Osteoblast (primary cell): ENCODE measurements at regions not wholly inside any gene's neighbourhood (a gene's known extent, or its start where the extent isn't known, plus 50 kb on each side); places are given as distances from the start of the nearest gene placed in this dataset.
A peak's percentile ranks its signal among the peaks of the same experiment; 100 is the strongest.

Experiments
- DNase-seq: peaks from one replicate; pipeline ENCODE4 v3.0.0; 2011; ENCODE audit warnings: low spot score, mixed read lengths; ENCODE audit not compliant: insufficient read length; ENCODE audit errors: missing footprints
- H2AFZ ChIP-seq: 2 replicates; pipeline ENCODE4 v1.6.0; 2011; ENCODE audit warnings: mild to moderate bottlenecking, low read length
- H3K27ac ChIP-seq: 2 replicates; pipeline ENCODE4 v1.5.1; 2011; ENCODE audit warnings: mild to moderate bottlenecking, low read depth, low read length, moderate library complexity
- H3K27me3 ChIP-seq: 2 replicates; pipeline ENCODE4 v1.6.0; 2012; ENCODE audit warnings: mild to moderate bottlenecking, control low read depth, inconsistent platforms, low read length, moderate library complexity; ENCODE audit not compliant: insufficient read depth
- H3K36me3 ChIP-seq: 2 replicates; pipeline ENCODE4 v1.5.1; 2011; ENCODE audit warnings: mild to moderate bottlenecking, low read length, control low read depth, moderate library complexity; ENCODE audit not compliant: insufficient read depth
- H3K4me1 ChIP-seq: 2 replicates; pipeline ENCODE4 v1.5.1; 2011; ENCODE audit warnings: mild to moderate bottlenecking, low read length, control low read depth, moderate library complexity; ENCODE audit not compliant: insufficient read depth
- H3K4me2 ChIP-seq: 2 replicates; pipeline ENCODE4 v1.6.0; 2011; ENCODE audit warnings: mild to moderate bottlenecking, low read length; ENCODE audit not compliant: insufficient read depth
- H3K4me3 ChIP-seq: fragments of 200-600 bp; sonication (generic); 3 replicates; pipeline ENCODE4 v1.5.1; 2012; ENCODE audit warnings: mild to moderate bottlenecking, low read length, inconsistent platforms; ENCODE audit not compliant: insufficient read depth
- H3K79me2 ChIP-seq: 2 replicates; pipeline ENCODE4 v1.6.0; 2012; ENCODE audit warnings: mild to moderate bottlenecking, low read length, control low read depth, inconsistent platforms; ENCODE audit not compliant: insufficient read depth
- H3K9me3 ChIP-seq: 2 replicates; pipeline ENCODE4 v1.5.1; 2011; ENCODE audit warnings: low read depth, low read length, control low read depth
- H4K20me1 ChIP-seq: 2 replicates; pipeline ENCODE4 v1.6.0; 2012; ENCODE audit warnings: mild to moderate bottlenecking, low read length, control low read depth; ENCODE audit not compliant: insufficient read depth
- TF ChIP-seq, protein P1 (sequence below): IDR thresholded peaks from 2 replicates; pipeline ENCODE4 v1.5.1; 2011; ENCODE audit warnings: mild to moderate bottlenecking, low read depth, low read length, moderate library complexity; ENCODE audit errors: extremely low read depth

DNA sequence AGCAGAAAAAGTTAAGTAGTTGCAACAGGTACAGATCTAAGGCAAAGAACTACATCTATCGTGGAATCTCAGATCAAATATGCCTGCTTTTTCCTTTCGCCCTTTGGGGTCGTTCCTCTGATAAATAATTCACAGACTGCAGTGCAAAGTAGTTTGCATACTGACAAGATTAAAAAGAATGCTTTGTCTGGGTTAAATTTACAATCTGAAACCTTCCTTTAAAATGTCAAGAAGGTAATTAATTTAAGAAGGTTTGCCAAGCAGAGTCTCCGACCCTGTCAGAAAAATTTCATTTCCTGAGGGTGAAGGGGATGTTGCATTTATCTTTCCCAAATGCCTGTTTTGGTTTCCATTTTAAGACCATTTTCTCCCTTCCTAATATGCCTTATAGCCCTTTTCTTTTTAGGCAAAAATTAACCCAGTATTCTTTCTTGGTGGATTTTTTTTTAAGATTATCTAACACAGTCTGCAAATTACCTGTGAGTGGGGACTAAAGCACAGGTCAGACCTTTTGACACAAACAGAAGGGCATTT, 406.9 kb downstream of the LRIG3 start:
- Histone ChIP-seq H3K4me3 (no peak overlapping the region), H4K20me1 (no peaks in the 10 kb centered on the region), H2AFZ (no peak overlapping the region), H3K79me2 (no peaks in the 10 kb centered on the region), H3K4me2 (no peak overlapping the region), H3K27me3 (no peaks in the 10 kb centered on the region), H3K36me3 (no peaks in the 10 kb centered on the region), H3K4me1 (no peaks in the 10 kb centered on the region), H3K9me3 (peaks cover 2% of the 10 kb centered on the region), H3K27ac (no peak overlapping the region)
- TF ChIP-seq, protein P1, sequence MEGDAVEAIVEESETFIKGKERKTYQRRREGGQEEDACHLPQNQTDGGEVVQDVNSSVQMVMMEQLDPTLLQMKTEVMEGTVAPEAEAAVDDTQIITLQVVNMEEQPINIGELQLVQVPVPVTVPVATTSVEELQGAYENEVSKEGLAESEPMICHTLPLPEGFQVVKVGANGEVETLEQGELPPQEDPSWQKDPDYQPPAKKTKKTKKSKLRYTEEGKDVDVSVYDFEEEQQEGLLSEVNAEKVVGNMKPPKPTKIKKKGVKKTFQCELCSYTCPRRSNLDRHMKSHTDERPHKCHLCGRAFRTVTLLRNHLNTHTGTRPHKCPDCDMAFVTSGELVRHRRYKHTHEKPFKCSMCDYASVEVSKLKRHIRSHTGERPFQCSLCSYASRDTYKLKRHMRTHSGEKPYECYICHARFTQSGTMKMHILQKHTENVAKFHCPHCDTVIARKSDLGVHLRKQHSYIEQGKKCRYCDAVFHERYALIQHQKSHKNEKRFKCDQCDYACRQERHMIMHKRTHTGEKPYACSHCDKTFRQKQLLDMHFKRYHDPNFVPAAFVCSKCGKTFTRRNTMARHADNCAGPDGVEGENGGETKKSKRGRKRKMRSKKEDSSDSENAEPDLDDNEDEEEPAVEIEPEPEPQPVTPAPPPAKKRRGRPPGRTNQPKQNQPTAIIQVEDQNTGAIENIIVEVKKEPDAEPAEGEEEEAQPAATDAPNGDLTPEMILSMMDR: no peak
- no peak for DNase-seq

DNA sequence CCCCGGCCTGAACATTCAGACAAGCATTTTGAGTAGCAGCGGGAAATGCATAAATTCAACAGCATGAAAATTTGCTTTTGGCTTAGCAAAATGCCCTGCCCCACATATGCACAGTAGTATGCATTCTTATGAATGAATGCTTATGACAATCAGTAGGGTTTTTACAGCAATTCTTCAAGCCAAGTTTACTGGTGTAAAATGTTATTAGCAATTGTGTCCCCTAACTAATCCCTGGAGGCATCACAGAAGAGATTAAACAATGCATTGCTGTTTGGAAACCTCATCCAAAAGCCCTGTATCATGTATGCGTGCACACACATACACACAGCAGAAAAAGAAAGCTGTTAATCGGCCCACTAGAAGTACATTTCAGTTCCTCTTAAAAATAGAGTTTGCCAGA, 406.5 kb downstream of the LRIG3 start:
- Histone ChIP-seq H3K27me3 (no peaks in the 10 kb centered on the region), H2AFZ (peak overlapping the region; percentile 66), H3K4me2 (no peak overlapping the region), H3K4me1 (no peaks in the 10 kb centered on the region), H3K27ac (no peak overlapping the region), H4K20me1 (no peaks in the 10 kb centered on the region), H3K9me3 (peaks cover 2% of the 10 kb centered on the region), H3K79me2 (no peaks in the 10 kb centered on the region), H3K4me3 (no peak overlapping the region), H3K36me3 (no peaks in the 10 kb centered on the region)
- no peak for DNase-seq
- TF ChIP-seq, protein P1: no peak

DNA sequence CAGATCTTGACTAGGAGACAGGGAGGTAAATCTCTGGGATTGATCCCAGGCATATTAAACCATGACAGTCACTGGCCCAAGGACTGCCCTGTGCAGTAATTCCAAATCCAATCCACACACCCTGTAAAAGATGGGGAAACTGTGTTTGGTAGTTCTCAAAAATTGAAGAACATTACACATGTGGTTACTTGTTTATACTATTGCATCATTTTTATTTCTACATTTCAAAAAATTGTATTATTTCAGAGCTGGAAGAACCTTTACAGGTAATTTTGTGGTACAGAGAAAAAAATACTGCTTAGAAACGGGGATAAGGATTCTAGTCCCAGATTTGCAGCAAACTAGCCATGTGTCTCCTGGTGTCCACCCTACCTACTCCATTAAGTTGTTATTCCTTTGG, 400.5 kb downstream of the LRIG3 start:
- Histone ChIP-seq H3K27me3 (no peaks in the 10 kb centered on the region), H3K36me3 (no peaks in the 10 kb centered on the region), H3K4me2 (no peak overlapping the region), H3K4me3 (no peak overlapping the region), H2AFZ (no peak overlapping the region), H3K4me1 (peaks cover 10% of the 10 kb centered on the region), H3K27ac (no peak overlapping the region), H4K20me1 (no peaks in the 10 kb centered on the region), H3K79me2 (no peaks in the 10 kb centered on the region), H3K9me3 (no peaks in the 10 kb centered on the region)
- TF ChIP-seq, protein P1: no peak
- no peak for DNase-seq

DNA sequence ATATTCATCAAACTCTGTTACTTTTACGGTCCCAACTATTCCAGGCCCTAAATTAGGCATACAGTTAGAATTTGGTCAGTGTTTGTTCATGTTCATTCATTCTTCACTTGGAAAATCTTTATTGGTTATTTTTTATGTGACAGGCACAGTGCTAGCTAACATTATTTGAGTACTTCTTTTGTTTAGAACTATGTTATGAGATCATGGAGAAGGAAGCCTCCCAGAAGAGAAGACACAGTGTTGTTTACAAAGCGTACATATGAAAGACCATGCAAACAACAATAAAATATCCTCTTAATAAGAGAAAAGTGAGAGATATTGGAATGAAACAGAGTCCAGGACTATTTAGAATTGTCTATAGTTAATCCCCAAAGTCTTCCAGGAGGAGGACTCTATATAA, 399.2 kb downstream of the LRIG3 start:
- H3K27ac ChIP-seq: no peak overlapping the region
- H3K4me3 ChIP-seq: no peak overlapping the region
- DNase-seq: no peak
- H3K4me2 ChIP-seq: no peak overlapping the region
- no peaks in the 10 kb centered on the region for H3K36me3 ChIP-seq
- H3K9me3 ChIP-seq: no peaks in the 10 kb centered on the region
- TF ChIP-seq, protein P1: no peak
- no peaks in the 10 kb centered on the region for H4K20me1 ChIP-seq
- H3K4me1 ChIP-seq: peaks cover 10% of the 10 kb centered on the region
- H2AFZ ChIP-seq: peak overlapping the region; percentile 67
- H3K79me2 ChIP-seq: no peaks in the 10 kb centered on the region
- H3K27me3 ChIP-seq: no peaks in the 10 kb centered on the region
